ENCODE measurements at regions not wholly inside any gene's neighbourhood (a gene's known extent, or its start where the extent isn't known, plus 50 kb on each side); places are given as distances from the start of the nearest gene placed in this dataset.
"Not testable (repeated sequence)": the region's sequence is repeated elsewhere in the genome, so short reads cannot be mapped to it uniquely, and the experiment has no call there.

DNA sequence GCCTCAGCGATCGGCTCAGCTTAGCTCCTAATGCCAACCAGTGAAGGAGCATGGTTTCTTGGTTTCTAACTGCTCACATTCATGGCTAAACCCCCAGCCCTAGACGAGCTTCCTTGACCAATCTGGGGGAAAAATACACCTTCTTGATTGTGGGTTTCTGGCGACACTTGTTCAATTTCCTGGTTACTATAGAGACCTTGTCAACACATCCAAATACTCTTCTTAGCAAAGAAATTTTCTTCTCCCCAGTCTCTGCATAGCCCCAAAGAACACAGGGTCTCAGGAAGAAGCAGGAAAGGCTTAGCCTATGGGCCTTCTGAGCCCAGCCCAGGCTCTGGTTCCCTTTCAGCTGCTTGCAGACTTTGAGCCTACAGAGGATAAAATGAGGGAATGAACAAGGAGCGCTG, 88.5 kb upstream of the SYT13 start:
- intact Hi-C loops (cut with DNase I; ENCODE audit: low total_unique reads), result loop anchor here (10.0 kb wide), 1 partner anchor 400 kb away; no protein-coding TSS in a partner anchor
- Histone ChIP-seq H3K36me3 (ENCODE audit: low read depth, missing control alignments) (no peaks in the 10 kb centered on the region), H3K4me3 (no peak overlapping the region), H3K9me3 (no peaks in the 10 kb centered on the region), H3K27ac (no peak overlapping the region), H3K4me1 (peaks cover 4% of the 10 kb centered on the region), H3K27me3 (no peaks in the 10 kb centered on the region)
- 82 to 86% methylated on average over 5 of the region's 5 CpGs for WGBS, 2 donors
- no peak for DNase-seq
- no peak for TF ChIP-seq POLR2A (IDR thresholded peaks at IDR 0.05)
- TF ChIP-seq, protein P1, sequence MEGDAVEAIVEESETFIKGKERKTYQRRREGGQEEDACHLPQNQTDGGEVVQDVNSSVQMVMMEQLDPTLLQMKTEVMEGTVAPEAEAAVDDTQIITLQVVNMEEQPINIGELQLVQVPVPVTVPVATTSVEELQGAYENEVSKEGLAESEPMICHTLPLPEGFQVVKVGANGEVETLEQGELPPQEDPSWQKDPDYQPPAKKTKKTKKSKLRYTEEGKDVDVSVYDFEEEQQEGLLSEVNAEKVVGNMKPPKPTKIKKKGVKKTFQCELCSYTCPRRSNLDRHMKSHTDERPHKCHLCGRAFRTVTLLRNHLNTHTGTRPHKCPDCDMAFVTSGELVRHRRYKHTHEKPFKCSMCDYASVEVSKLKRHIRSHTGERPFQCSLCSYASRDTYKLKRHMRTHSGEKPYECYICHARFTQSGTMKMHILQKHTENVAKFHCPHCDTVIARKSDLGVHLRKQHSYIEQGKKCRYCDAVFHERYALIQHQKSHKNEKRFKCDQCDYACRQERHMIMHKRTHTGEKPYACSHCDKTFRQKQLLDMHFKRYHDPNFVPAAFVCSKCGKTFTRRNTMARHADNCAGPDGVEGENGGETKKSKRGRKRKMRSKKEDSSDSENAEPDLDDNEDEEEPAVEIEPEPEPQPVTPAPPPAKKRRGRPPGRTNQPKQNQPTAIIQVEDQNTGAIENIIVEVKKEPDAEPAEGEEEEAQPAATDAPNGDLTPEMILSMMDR (IDR thresholded peaks at IDR 0.05), result no peak

DNA sequence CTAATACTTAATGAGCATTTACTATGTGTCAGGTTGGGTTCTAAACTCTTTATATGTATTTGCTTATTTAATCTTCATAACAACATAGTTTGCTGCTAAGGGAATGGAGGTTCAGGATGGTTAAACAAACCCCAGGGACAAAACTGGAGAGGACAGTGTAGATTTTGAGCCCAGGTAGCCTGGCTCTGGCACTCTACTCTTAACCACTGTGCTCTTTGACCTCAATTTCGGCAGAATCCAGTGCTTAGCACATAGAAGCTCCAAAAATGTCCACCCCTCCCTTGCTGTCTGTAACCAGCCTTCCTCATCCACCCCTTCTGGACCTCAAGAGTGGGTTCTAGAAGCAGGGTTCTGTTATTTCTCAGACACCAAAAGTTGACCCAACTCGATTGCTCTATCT, 88.0 kb upstream of the SYT13 start:
- 86 to 92% methylated on average over 2 of the region's 2 CpGs for WGBS, 2 donors
- DNase-seq, result no peak
- TF ChIP-seq, protein P1 (IDR thresholded peaks at IDR 0.05), result no peak
- intact Hi-C loops (cut with DNase I; ENCODE audit: low total_unique reads), result loop anchor here (10.0 kb wide), 1 partner anchor 401 kb away; no protein-coding TSS in a partner anchor
- no peaks in the 10 kb centered on the region for H3K9me3 ChIP-seq
- no peak overlapping the region for H3K4me3 ChIP-seq
- no peak overlapping the region for H3K27ac ChIP-seq
- H3K4me1 ChIP-seq, result peaks cover 4% of the 10 kb centered on the region
- H3K36me3 ChIP-seq (ENCODE audit: low read depth, missing control alignments), result no peaks in the 10 kb centered on the region
- H3K27me3 ChIP-seq, result no peaks in the 10 kb centered on the region

DNA sequence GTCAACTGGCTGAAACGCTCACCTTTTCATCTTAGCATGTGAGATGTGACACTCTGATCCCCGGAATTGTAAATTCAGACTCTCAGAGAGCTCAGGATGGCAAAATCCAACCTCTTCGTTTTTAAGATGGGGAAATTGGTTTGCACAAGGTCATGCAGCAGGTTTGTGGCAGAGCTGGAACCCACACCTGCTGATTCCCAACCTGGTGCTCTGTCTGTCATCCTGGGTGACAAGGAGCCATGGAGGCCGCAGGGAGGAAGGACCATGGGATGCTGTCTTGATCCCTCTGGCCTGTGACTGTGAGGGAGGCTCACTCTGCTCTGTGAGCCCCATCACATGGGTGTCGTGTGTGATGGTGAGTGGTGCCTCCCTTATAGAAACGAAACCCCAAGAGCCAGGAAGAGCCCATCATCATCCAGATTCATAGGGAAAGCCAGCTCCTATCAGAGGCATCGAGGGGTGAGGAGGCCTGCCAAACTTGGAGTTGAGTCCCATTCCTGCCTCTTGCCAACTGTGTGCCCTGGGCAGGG, 87.4 kb upstream of the SYT13 start:
- intact Hi-C loops (cut with DNase I; ENCODE audit: low total_unique reads), result loop anchor here (10.0 kb wide), 1 partner anchor 401 kb away; no protein-coding TSS in a partner anchor
- Histone ChIP-seq H3K27me3 (no peaks in the 10 kb centered on the region), H3K36me3 (ENCODE audit: low read depth, missing control alignments) (no peaks in the 10 kb centered on the region), H3K27ac (no peak overlapping the region), H3K4me1 (peaks cover 4% of the 10 kb centered on the region), H3K9me3 (no peaks in the 10 kb centered on the region), H3K4me3 (no peak overlapping the region)
- no peak for DNase-seq
- TF ChIP-seq, protein P1 (IDR thresholded peaks at IDR 0.05), result no peak
- TF ChIP-seq POLR2A (IDR thresholded peaks at IDR 0.05), result no peak
- 89% methylated on average over 7 of the region's 7 CpGs for WGBS, 2 donors

DNA sequence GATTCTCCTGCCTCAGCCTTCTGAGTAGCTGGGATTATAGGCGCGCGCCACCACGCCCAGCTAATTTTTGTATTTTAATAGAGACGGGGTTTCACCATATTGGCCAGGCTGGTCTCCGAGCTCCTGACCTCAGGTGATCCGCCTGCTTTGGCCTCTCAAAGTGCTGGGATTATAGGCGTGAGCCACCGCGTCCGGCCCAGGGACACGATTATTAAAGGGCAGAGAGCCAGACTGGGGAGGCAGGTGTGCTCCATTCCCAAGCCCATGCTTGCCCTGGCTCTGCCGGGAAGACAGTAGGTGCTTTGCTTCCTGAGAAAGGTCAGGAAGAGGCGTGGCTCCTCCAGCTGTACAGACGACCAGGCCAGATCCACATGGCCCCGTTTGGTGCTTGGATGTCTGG, 86.3 kb upstream of the SYT13 start:
- not testable (repeated sequence) for H3K36me3 ChIP-seq (ENCODE audit: low read depth, missing control alignments); H3K9me3 ChIP-seq; H3K27me3 ChIP-seq; H3K27ac ChIP-seq; DNase-seq; H3K4me3 ChIP-seq; H3K4me1 ChIP-seq
- WGBS, 2 donors, result 73 to 78% methylated on average over 10 to 16 of the region's 16 CpGs
- intact Hi-C loops (cut with DNase I; ENCODE audit: low total_unique reads), result loop anchor here (10.0 kb wide), 1 partner anchor 402 kb away; no protein-coding TSS in a partner anchor

DNA sequence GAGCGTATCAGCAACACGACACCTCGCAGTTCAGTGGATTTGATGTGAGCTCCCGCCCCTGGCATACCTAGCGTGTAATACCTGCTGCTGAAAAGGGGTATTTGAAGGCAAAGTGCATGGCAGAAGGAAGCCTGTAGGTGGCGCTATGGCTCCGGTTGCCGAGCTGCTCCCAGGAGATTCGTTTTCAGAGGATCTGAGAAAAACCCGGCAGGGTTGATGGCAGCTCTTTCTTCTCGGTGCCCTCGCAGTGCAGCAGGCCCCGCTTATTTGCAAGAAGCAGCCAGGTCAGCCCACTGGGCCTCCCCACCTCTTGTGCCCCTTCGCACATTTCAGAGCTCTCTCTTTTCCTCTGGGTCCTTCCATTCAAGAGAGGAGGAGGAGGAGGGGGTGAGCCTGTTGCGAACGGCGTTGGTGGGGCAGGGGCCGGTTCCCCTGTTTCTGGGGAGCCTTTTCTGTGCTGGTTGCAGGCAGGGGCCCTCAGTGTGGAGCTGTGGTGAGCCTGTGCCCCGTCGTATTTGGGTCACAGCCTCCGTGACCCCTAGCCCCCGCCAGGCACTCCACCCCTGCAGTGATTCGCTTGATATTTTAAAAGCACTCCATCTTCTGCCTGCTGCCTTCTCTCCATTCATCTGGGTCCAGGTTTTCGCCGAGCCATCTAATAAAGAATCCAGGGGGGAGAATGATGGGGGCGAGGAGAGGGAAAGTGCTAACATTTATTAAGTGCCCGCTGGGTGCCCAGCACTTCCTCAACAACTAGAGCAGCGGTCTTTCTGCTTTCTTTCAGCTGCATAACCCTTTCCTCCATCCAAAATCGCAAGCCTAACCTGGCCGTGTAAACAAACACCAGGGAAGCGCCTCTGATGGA, 85.3 kb upstream of the SYT13 start:
- WGBS, 2 donors, result 32 to 33% methylated on average over 19 to 31 of the region's 31 CpGs
- peak overlapping the region; percentile 6 to 31 for H3K4me3 ChIP-seq
- no peaks in the 10 kb centered on the region for H3K36me3 ChIP-seq (ENCODE audit: low read depth, missing control alignments)
- peak; percentile 82 for DNase-seq
- H3K27me3 ChIP-seq, result no peaks in the 10 kb centered on the region
- no peak overlapping the region for H3K27ac ChIP-seq
- intact Hi-C loops (cut with DNase I; ENCODE audit: low total_unique reads), result loop anchor here (10.0 kb wide), 1 partner anchor 403 kb away; no protein-coding TSS in a partner anchor
- TF ChIP-seq POLR2A (IDR thresholded peaks at IDR 0.05), result no peak
- TF ChIP-seq, protein P1 (IDR thresholded peaks at IDR 0.05), result peak; percentile 59 to 95 (median 82)
- H3K4me1 ChIP-seq, result peaks cover 5% of the 10 kb centered on the region
- H3K9me3 ChIP-seq, result no peaks in the 10 kb centered on the region
